K562 (cell line): ENCODE measurements at regions not wholly inside any gene's neighbourhood (a gene's known extent, or its start where the extent isn't known, plus 50 kb on each side); places are given as distances from the start of the nearest gene placed in this dataset.

ENCODE experiments used
- ATAC-seq: fragments of 200-7000 bp; cut with Tn5 transposase; 3 replicates; pipeline ENCODE4 v1.9.1; 2020; ENCODE audit warnings: moderate library complexity
- BruUV-seq: library from RNA; stranded (reverse); fragments of 400-500 nt; replicated peaks from 2 replicates; lab custom pipeline; 2021; lab: Mats Ljungman, UMichigan
- CTCF ChIA-PET: fragments of 300-600 bp; formaldehyde crosslinking; extraction: SDS; loops from one replicate; lab custom pipeline; 2021; ENCODE audit warnings: low intra/inter-chr PET ratio; lab: Yijun Ruan, JAX
- POLR2A ChIA-PET: fragments of 300-600, 350-650 bp; sonication (Branson Sonifier 250); formaldehyde crosslinking; extraction: SDS; loops from one replicate; lab custom pipeline; 2021; ENCODE audit warnings: antibody characterized with exemption, inconsistent platforms; lab: Yijun Ruan, JAX
- DNase-seq, 4 experiments: peaks; one replicate each; pipeline versions ENCODE4 v3.0.0 to v3.0.0-alpha.2; 2011 to 2018; ENCODE audit warnings: low spot score in 3 of 4, mixed read lengths in 3 of 4; ENCODE audit errors: extremely low read depth in 1 of 4
- FAIRE-seq: peaks from 2 replicates; lab custom pipeline; 2011; peaks lifted over from hg19 to GRCh38; lab: Jason Lieb, UNC
- H2AFZ ChIP-seq: 2 replicates; pipeline ENCODE4 v1.6.0; 2011; ENCODE audit warnings: low read depth, low read length, control low read depth, inconsistent platforms
- H3K27ac ChIP-seq: fragments of 200-600 bp; 3 replicates; pipeline ENCODE4 v1.8.0; 2011; ENCODE audit warnings: low read depth, mild to moderate bottlenecking, control low read depth, inconsistent platforms, low read length, moderate library complexity, mixed read lengths; ENCODE audit errors: extremely low read depth
- H3K27me3 ChIP-seq, 2 experiments: fragments of 300-600 bp in 1 of 2; 2 replicates in 1 of 2; 3 replicates in 1 of 2; pipeline versions ENCODE4 v1.6.0 to v1.8.0; 2011; ENCODE audit warnings: inconsistent platforms in 2 of 2, low read length in 2 of 2, mild to moderate bottlenecking in 1 of 2, mixed read lengths in 1 of 2, moderate library complexity in 1 of 2; ENCODE audit not compliant: control insufficient read depth in 2 of 2, insufficient read depth in 2 of 2
- H3K36me3 ChIP-seq: fragments of 300-600 bp; 3 replicates; pipeline ENCODE4 v1.8.0; 2011; ENCODE audit warnings: mild to moderate bottlenecking, low read length, inconsistent platforms; ENCODE audit not compliant: control insufficient read depth, insufficient read depth
- H3K4me1 ChIP-seq, 2 experiments: fragments of 200-600 bp in 1 of 2; replicated peaks in 1 of 2; 2 replicates in 1 of 2; 3 replicates in 1 of 2; pipeline versions ENCODE4 v1.5.1 to v1.8.0; 2011; ENCODE audit warnings: inconsistent platforms in 2 of 2, low read length in 2 of 2, mild to moderate bottlenecking in 1 of 2, mixed read lengths in 1 of 2, moderate library complexity in 1 of 2; ENCODE audit not compliant: control insufficient read depth in 2 of 2, insufficient read depth in 2 of 2
- H3K4me2 ChIP-seq: 2 replicates; pipeline ENCODE4 v1.6.1; 2011; ENCODE audit warnings: low read length, control low read depth, inconsistent platforms, mixed read lengths; ENCODE audit not compliant: insufficient read depth
- H3K4me3 ChIP-seq: fragments of 200-600 bp; sonication (generic), shearing (Covaris generic); 2 replicates; pipeline ENCODE4 v1.5.1; 2016; ENCODE audit warnings: control low read depth, inconsistent platforms
- H3K79me2 ChIP-seq: fragments of 200-600 bp; 3 replicates; pipeline ENCODE4 v1.8.0; 2011; ENCODE audit warnings: low read length, inconsistent platforms; ENCODE audit not compliant: control insufficient read depth, insufficient read depth
- H3K9ac ChIP-seq, 2 experiments: 2 replicates each; pipeline versions ENCODE4 v1.6.0 to v1.6.1; 2011; ENCODE audit warnings: low read depth in 2 of 2, low read length in 2 of 2, control low read depth in 1 of 2, inconsistent platforms in 1 of 2, mild to moderate bottlenecking in 1 of 2, mixed read lengths in 1 of 2; ENCODE audit not compliant: insufficient read depth in 1 of 2
- H3K9me1 ChIP-seq: one replicate; pipeline ENCODE4 v1.6.0; 2011; ENCODE audit warnings: inconsistent platforms, mild to moderate bottlenecking, low read length, moderate library complexity; ENCODE audit not compliant: control insufficient read depth, insufficient read depth
- H3K9me3 ChIP-seq: replicated peaks from 2 replicates; pipeline ENCODE4 v1.5.1; 2011; ENCODE audit warnings: low read depth, low read length, inconsistent platforms; ENCODE audit not compliant: control insufficient read depth, insufficient read depth
- H4K20me1 ChIP-seq: replicated peaks from 2 replicates; pipeline ENCODE4 v1.6.1; 2011; ENCODE audit warnings: low read length, inconsistent platforms, mixed read lengths; ENCODE audit not compliant: control insufficient read depth, insufficient read depth
- FOSL1 ChIP-seq: fragments of 200-800 bp; sonication (Bioruptor generic); conservative IDR thresholded peaks from 2 replicates; pipeline ENCODE4 v1.6.1; 2016; ENCODE audit warnings: missing genetic modification characterization, missing compliant biosample characterization
- HDAC1 ChIP-seq, 2 experiments: fragments of 450-650 bp; IDR thresholded peaks; 2 replicates each; pipeline ENCODE4 v1.6.1; 2016 to 2017; ENCODE audit warnings: inconsistent platforms in 1 of 2, mild to moderate bottlenecking in 1 of 2, moderate library complexity in 1 of 2
- MEF2A ChIP-seq: IDR thresholded peaks from 2 replicates; pipeline ENCODE4 v1.6.1; 2011; ENCODE audit warnings: low read depth, mild to moderate bottlenecking, low read length, moderate library complexity; ENCODE audit not compliant: control insufficient read depth
- YY1 ChIP-seq, 3 experiments: IDR thresholded peaks; 2 replicates each; pipeline ENCODE4 v1.6.1; 2011; ENCODE audit warnings: low read length in 2 of 3, mild to moderate bottlenecking in 2 of 3, moderate library complexity in 2 of 3, borderline replicate concordance in 1 of 3, control low read depth in 1 of 3, low read depth in 1 of 3; ENCODE audit not compliant: insufficient read depth in 3 of 3, insufficient replicate concordance in 2 of 3, control insufficient read depth in 1 of 3, insufficient read length in 1 of 3; ENCODE audit errors: extremely low read depth in 1 of 3
- ZNF668 ChIP-seq: fragments of 250-450 bp; sonication (Bioruptor Pico); IDR thresholded peaks from 2 replicates; pipeline ENCODE4 v1.8.0; 2022; ENCODE audit warnings: mild to moderate bottlenecking, inconsistent platforms
- WGBS: fragments of 100-300 bp; shearing (Covaris generic); methylation state at CpG from one replicate; pipeline ENCODE4 v1.1.6; 2016; ENCODE audit warnings: low coverage, mixed read lengths; ENCODE audit not compliant: insufficient coverage; ENCODE audit errors: missing lambda C conversion rate; 5-methylcytosine and 5-hydroxymethylcytosine counted together
- in situ Hi-C: fragments of 300-500 bp; cut with MboI; formaldehyde crosslinking; loops from 4 replicates; pipeline ENCODE4 v1.15.0; 2018; ENCODE audit warnings: inconsistent platforms, mixed read lengths
- intact Hi-C: fragments of 100-400 bp; cut with micrococcal nuclease; formaldehyde crosslinking; loops from 2 replicates; pipeline ENCODE4 v1.14.2; 2022

DNA sequence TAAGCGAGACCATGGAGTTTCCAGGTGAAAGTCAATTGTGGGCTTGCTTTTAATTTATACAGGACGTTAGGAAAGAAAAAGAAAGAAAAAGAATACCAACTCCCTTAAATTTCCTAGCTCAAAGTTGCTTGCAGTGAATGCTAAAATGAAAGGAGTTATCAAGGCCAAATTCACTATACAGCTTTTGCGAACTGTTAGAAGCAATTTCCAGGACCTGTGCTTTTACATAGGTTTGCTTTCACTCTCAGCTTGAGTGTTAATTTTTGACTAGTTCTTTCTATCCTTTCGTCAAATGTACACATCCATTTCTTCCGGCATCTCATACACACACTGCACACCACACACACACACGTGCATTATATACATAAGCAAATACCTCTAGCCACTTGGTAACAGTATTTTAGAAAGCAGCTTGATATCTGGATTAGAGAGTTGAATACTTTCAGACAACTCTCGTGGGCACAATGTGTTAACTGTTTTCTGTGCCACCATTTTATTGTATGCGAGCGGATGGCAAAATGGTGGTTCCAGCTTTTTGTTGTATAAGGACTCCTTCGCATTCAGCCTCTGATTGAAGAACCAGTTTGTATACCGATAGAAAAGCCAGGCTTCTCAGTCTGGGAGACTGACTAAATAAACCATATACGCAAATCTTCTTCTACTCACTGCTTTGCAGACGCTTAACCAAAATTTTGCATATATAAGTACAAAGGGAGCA, 381.8 kb downstream of the MTX2 start:
- Histone ChIP-seq H3K27ac (no peak overlapping the region), H3K4me3 (no peak overlapping the region), H3K9ac (no peak overlapping the region), H3K9me3 (no peaks in the 10 kb centered on the region), H3K4me2 (no peak overlapping the region), H3K9me1 (no peaks in the 10 kb centered on the region), H2AFZ (peak overlapping the region; percentile 44), H4K20me1 (no peaks in the 10 kb centered on the region), H3K4me1 (no peaks in the 10 kb centered on the region), H3K79me2 (no peaks in the 10 kb centered on the region), H3K36me3 (no peaks in the 10 kb centered on the region), H3K27me3 (peaks cover 5 to 10% of the 10 kb centered on the region in 2 experiments; a peak in 3 of 5 replicates)
- ATAC-seq (no peak), DNase-seq (no peak), FAIRE-seq (no peak)
- in situ Hi-C loops = no loop called here
- no peak for TF ChIP-seq ZNF668 (CRISPR knock-in tag)
- no peak for TF ChIP-seq MEF2A
- peak in 1 of 3 experiments; percentile 60 for TF ChIP-seq YY1 (IDR thresholded peaks at IDR 0.05; ENCODE audit: borderline replicate concordance in 1 of 3, control insufficient read depth in 1 of 3, extremely low read depth in 1 of 3, insufficient read depth in 3 of 3, insufficient read length in 1 of 3, insufficient replicate concordance in 2 of 3, low read depth in 1 of 3, low read length in 2 of 3)
- TF ChIP-seq FOSL1 = no peak
- no peak for TF ChIP-seq HDAC1 (IDR thresholded peaks at IDR 0.05)
- WGBS = 3% methylated on average over 13 of the region's 13 CpGs
- intact Hi-C loops = loop anchor here (5.0 to 10.0 kb wide), 4 partner anchors 99 to 496 kb away; no protein-coding TSS in a partner anchor
- ChIA-PET POLR2A (no interaction called here), CTCF (interaction anchor here (0.6 to 3.4 kb wide), 3 partner anchors 524 to 1960 kb away, joined by 3 to 31 read pairs (median 3); no protein-coding TSS in a partner anchor)
- BruUV-seq = no TSS peak
